A549 (cell line): ENCODE measurements at regions not wholly inside any gene's neighbourhood (a gene's known extent, or its start where the extent isn't known, plus 50 kb on each side); places are given as distances from the start of the nearest gene placed in this dataset.

Source experiments
- BHLHE40 ChIP-seq: IDR thresholded peaks from 2 replicates; pipeline ENCODE4 v1.6.1; 2012; ENCODE audit warnings: low read depth, low read length, inconsistent platforms
- CHD4 ChIP-seq: fragments of 200-600 bp; sonication (generic); IDR thresholded peaks from 2 replicates; pipeline ENCODE4 v1.6.1; 2016; ENCODE audit warnings: antibody characterized with exemption, mild to moderate bottlenecking, borderline replicate concordance
- EP300 ChIP-seq, 2 experiments: fragments of >200 bp; sonication (Bioruptor Twin); formaldehyde crosslinking; IDR thresholded peaks; 2 replicates in 1 of 2; 3 replicates in 1 of 2; pipeline ENCODE4 v1.6.1; 2016 to 2017
- FOSL2 ChIP-seq, 2 experiments: fragments of 450-650 bp in 1 of 2; fragments of >200 bp in 1 of 2; sonication (Bioruptor Twin) in 1 of 2; formaldehyde crosslinking; IDR thresholded peaks; 2 replicates each; pipeline versions ENCODE4 v1.5.0 to v1.6.1; 2016 to 2020; ENCODE audit warnings: mild to moderate bottlenecking in 1 of 2, moderate library complexity in 1 of 2
- KDM5A ChIP-seq: fragments of 200-600 bp; sonication (generic); IDR thresholded peaks from 2 replicates; pipeline ENCODE4 v1.6.1; 2016; ENCODE audit warnings: antibody characterized with exemption, mild to moderate bottlenecking
- MAZ ChIP-seq: fragments of 150-350 bp; IDR thresholded peaks from 2 replicates; pipeline ENCODE4 v1.6.1; 2014; ENCODE audit warnings: antibody characterized with exemption, low read depth, low read length, borderline replicate concordance
- POLR2A ChIP-seq: IDR thresholded peaks from 2 replicates; pipeline ENCODE4 v1.6.1; 2012; ENCODE audit warnings: mild to moderate bottlenecking, low read length
- RCOR1 ChIP-seq: fragments of 150-350 bp; IDR thresholded peaks from 2 replicates; pipeline ENCODE4 v1.6.1; 2014; ENCODE audit warnings: antibody characterized with exemption, low read length, low read depth
- TF ChIP-seq, protein P1 (sequence below): fragments of >200 bp; sonication (Bioruptor Twin); formaldehyde crosslinking; IDR thresholded peaks from 3 replicates; pipeline ENCODE4 v1.5.1; 2016
- TF ChIP-seq, protein P2 (sequence below): fragments of 200-600 bp; sonication (generic); IDR thresholded peaks from 2 replicates; pipeline ENCODE4 v1.6.1; 2016; ENCODE audit warnings: antibody characterized with exemption, mild to moderate bottlenecking, moderate library complexity
- TF ChIP-seq, protein P3 (sequence below): IDR thresholded peaks from 2 replicates; pipeline ENCODE4 v1.6.1; 2012
- TF ChIP-seq, protein P4 (sequence below): fragments of 250-450 bp; sonication (Bioruptor Pico); IDR thresholded peaks from 2 replicates; pipeline ENCODE4 v1.5.0; 2020; ENCODE audit warnings: low read depth, mild to moderate bottlenecking, moderate library complexity

DNA sequence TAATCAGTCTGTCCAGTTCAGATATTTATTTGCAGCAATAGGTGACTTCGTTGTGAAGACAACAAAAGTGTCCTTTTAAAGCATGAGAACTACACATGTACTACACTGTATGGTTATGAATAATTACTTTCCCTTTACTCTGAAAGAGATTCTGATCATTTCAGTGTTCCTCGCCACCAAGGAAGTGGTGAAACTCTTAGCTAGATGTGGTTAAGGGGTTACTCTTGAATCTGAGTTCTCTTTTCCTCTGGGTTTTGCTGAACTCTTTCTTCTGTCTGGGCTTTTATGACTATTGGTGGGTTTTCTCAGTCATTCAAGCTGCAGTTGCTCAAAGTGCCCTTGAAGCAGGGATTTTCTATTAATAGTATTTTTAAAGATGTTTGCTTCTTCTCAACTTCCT, 127.9 kb upstream of the SEM1 start:
- TF ChIP-seq POLR2A (no peak), BHLHE40 (no peak), FOSL2 (IDR thresholded peaks at IDR 0.05) (no peak), FOSL2 (CRISPR knock-in tag; IDR thresholded peaks at IDR 0.05) (no peak), EP300 (IDR thresholded peaks at IDR 0.05) (no peak), MAZ (no peak), CHD4 (no peak), RCOR1 (no peak), KDM5A (no peak)
- TF ChIP-seq, protein P1, sequence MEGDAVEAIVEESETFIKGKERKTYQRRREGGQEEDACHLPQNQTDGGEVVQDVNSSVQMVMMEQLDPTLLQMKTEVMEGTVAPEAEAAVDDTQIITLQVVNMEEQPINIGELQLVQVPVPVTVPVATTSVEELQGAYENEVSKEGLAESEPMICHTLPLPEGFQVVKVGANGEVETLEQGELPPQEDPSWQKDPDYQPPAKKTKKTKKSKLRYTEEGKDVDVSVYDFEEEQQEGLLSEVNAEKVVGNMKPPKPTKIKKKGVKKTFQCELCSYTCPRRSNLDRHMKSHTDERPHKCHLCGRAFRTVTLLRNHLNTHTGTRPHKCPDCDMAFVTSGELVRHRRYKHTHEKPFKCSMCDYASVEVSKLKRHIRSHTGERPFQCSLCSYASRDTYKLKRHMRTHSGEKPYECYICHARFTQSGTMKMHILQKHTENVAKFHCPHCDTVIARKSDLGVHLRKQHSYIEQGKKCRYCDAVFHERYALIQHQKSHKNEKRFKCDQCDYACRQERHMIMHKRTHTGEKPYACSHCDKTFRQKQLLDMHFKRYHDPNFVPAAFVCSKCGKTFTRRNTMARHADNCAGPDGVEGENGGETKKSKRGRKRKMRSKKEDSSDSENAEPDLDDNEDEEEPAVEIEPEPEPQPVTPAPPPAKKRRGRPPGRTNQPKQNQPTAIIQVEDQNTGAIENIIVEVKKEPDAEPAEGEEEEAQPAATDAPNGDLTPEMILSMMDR, result no peak
- TF ChIP-seq, protein P2, sequence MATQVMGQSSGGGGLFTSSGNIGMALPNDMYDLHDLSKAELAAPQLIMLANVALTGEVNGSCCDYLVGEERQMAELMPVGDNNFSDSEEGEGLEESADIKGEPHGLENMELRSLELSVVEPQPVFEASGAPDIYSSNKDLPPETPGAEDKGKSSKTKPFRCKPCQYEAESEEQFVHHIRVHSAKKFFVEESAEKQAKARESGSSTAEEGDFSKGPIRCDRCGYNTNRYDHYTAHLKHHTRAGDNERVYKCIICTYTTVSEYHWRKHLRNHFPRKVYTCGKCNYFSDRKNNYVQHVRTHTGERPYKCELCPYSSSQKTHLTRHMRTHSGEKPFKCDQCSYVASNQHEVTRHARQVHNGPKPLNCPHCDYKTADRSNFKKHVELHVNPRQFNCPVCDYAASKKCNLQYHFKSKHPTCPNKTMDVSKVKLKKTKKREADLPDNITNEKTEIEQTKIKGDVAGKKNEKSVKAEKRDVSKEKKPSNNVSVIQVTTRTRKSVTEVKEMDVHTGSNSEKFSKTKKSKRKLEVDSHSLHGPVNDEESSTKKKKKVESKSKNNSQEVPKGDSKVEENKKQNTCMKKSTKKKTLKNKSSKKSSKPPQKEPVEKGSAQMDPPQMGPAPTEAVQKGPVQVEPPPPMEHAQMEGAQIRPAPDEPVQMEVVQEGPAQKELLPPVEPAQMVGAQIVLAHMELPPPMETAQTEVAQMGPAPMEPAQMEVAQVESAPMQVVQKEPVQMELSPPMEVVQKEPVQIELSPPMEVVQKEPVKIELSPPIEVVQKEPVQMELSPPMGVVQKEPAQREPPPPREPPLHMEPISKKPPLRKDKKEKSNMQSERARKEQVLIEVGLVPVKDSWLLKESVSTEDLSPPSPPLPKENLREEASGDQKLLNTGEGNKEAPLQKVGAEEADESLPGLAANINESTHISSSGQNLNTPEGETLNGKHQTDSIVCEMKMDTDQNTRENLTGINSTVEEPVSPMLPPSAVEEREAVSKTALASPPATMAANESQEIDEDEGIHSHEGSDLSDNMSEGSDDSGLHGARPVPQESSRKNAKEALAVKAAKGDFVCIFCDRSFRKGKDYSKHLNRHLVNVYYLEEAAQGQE, result no peak
- TF ChIP-seq, protein P3, sequence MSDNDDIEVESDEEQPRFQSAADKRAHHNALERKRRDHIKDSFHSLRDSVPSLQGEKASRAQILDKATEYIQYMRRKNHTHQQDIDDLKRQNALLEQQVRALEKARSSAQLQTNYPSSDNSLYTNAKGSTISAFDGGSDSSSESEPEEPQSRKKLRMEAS, result no peak
- TF ChIP-seq, protein P4, sequence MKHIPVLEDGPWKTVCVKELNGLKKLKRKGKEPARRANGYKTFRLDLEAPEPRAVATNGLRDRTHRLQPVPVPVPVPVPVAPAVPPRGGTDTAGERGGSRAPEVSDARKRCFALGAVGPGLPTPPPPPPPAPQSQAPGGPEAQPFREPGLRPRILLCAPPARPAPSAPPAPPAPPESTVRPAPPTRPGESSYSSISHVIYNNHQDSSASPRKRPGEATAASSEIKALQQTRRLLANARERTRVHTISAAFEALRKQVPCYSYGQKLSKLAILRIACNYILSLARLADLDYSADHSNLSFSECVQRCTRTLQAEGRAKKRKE (CRISPR knock-in tag), result no peak
